Natural killer cell (primary cell): ENCODE measurements at regions not wholly inside any gene's neighbourhood (a gene's known extent, or its start where the extent isn't known, plus 50 kb on each side); places are given as distances from the start of the nearest gene placed in this dataset.

Source experiments
- ATAC-seq, 3 donors: fragments of 150-1000 bp in 2 of 3; fragments of 200-7000 bp in 1 of 3; cut with Tn5 transposase; 1 replicate in 1 of 3; 2 replicates in 2 of 3; pipeline ENCODE4 v1.10.0; 2021; ENCODE audit warnings: mild to moderate bottlenecking in 2 of 3, moderate library complexity in 2 of 3
- DNase-seq, 2 donors: peaks; one replicate each; pipeline versions ENCODE4 v3.0.0 to v3.0.0-alpha.2; 2013 to 2021; ENCODE audit warnings: mixed read lengths in 1 of 2
- H3K27ac ChIP-seq: one replicate; pipeline ENCODE4 v1.5.1; 2013; ENCODE audit warnings: mild to moderate bottlenecking, low read length
- H3K27me3 ChIP-seq: one replicate; pipeline ENCODE4 v1.6.1; 2013; ENCODE audit warnings: low read length; ENCODE audit not compliant: control insufficient read depth, insufficient read depth
- H3K36me3 ChIP-seq: one replicate; pipeline ENCODE4 v1.6.1; 2013; ENCODE audit warnings: low read length; ENCODE audit not compliant: control insufficient read depth, insufficient read depth
- H3K4me1 ChIP-seq: one replicate; pipeline ENCODE4 v1.6.1; 2013; ENCODE audit warnings: low read length; ENCODE audit not compliant: control insufficient read depth, insufficient read depth
- H3K4me3 ChIP-seq: one replicate; pipeline ENCODE4 v1.5.1; 2013; ENCODE audit warnings: low read length
- H3K9me3 ChIP-seq: one replicate; pipeline ENCODE4 v1.6.1; 2013; ENCODE audit warnings: low read length; ENCODE audit not compliant: control insufficient read depth, insufficient read depth
- H3K27ac Mint-ChIP-seq, 2 donors: one replicate each; pipeline ENCODE4 v1.8.0; 2022; ENCODE audit warnings: mild to moderate bottlenecking in 2 of 2, mixed read lengths in 2 of 2, moderate library complexity in 1 of 2
- H3K27me3 Mint-ChIP-seq, 2 donors: one replicate each; pipeline ENCODE4 v1.8.0; 2022; ENCODE audit warnings: low read depth in 2 of 2, mixed read lengths in 2 of 2
- H3K36me3 Mint-ChIP-seq: one replicate; pipeline ENCODE4 v1.8.0; 2022; ENCODE audit warnings: mixed read lengths
- H3K4me1 Mint-ChIP-seq, 2 donors: one replicate each; pipeline ENCODE4 v1.8.0; 2022; ENCODE audit warnings: mixed read lengths in 2 of 2
- H3K4me3 Mint-ChIP-seq: one replicate; pipeline ENCODE4 v1.8.0; 2022; ENCODE audit warnings: mild to moderate bottlenecking, moderate library complexity, mixed read lengths
- H3K9me3 Mint-ChIP-seq, 2 donors: one replicate each; pipeline ENCODE4 v1.8.0; 2022; ENCODE audit warnings: mixed read lengths in 2 of 2
- CTCF ChIP-seq: fragments of 200-600 bp; IDR thresholded peaks from one replicate; pipeline ENCODE4 v1.8.0; 2022; ENCODE audit warnings: antibody characterized with exemption
- WGBS: methylation state at CpG from one replicate; pipeline ENCODE4 v1.1.7; 2013; ENCODE audit warnings: missing lambda C conversion rate; ENCODE audit not compliant: insufficient coverage; 5-methylcytosine and 5-hydroxymethylcytosine counted together
- intact Hi-C: fragments of 100-400 bp; cut with micrococcal nuclease; formaldehyde crosslinking; loops from one replicate; pipeline ENCODE4 v1.14.2; 2022

- H3K4me3 ChIP-seq = no peak overlapping the region
- intact Hi-C loops = no loop called here
- no peak for TF ChIP-seq CTCF
- Mint-ChIP-seq H3K9me3 (no peaks in the 10 kb centered on the region), H3K4me3 (no peak overlapping the region), H3K4me1 (peaks cover 0 to 8% of the 10 kb centered on the region in 2 donors), H3K36me3 (no peaks in the 10 kb centered on the region), H3K27me3 (peaks cover 37 to 48% of the 10 kb centered on the region in 2 donors), H3K27ac (no peak overlapping the region)
- H3K9me3 ChIP-seq = no peaks in the 10 kb centered on the region
- H3K36me3 ChIP-seq = no peaks in the 10 kb centered on the region
- H3K27ac ChIP-seq = no peak overlapping the region
- 90% methylated on average over 8 of the region's 8 CpGs for WGBS
- ATAC-seq (no peak), DNase-seq (no peak)
- H3K4me1 ChIP-seq = no peaks in the 10 kb centered on the region
- peaks cover 16% of the 10 kb centered on the region for H3K27me3 ChIP-seq
These were observed 118.4 kb downstream of the MRPL14 start for GRCh38 chr6:44008821-44009370.

DNA sequence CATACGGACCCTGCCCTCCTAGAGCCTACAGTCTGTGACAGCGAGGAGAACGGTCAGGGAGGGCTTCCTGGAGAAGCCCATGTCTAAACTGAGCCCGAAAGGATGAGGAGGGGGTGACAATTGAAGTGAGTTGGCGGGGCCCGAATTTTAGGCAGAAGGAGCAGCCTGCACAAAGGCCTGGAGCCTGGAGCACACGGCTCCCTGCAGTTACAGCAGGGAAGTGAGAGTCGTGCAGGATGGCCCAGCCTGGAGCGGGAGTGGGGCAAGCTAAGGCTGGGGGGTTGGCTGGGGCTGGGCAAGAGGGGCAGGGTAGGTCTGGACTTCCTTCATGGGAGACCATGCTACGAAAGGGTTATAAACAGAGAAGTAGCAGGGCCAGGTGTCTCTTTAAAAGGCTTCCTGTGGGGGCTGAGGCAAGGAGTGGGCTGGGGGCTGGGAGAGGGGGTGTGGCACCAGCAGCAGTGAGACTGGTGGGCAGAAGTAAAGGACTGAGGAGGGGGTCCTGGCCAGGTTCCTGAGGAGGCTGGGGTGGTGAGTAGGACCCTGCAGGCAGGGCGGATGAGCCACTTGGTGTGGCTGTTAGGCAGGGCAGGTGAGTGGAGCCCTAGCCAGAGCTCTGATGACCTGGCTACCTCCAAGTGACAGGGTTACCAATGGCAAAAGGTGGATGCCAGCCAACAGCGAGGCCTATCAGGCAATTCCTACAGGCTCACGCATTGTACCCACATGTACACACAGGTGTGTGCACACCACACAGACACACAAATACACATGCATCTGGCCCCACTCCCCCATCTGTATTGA is 119.2 kb downstream of the MRPL14 start:
- Histone ChIP-seq H3K9me3 (no peaks in the 10 kb centered on the region), H3K27ac (no peak overlapping the region), H3K4me3 (no peak overlapping the region), H3K27me3 (peaks cover 23% of the 10 kb centered on the region), H3K36me3 (no peaks in the 10 kb centered on the region), H3K4me1 (peaks cover 6% of the 10 kb centered on the region)
- H3K27ac Mint-ChIP-seq = no peak overlapping the region
- no peak for DNase-seq
- no peak for TF ChIP-seq CTCF
- no peak overlapping the region for H3K4me3 Mint-ChIP-seq
- H3K36me3 Mint-ChIP-seq = no peaks in the 10 kb centered on the region
- H3K9me3 Mint-ChIP-seq = no peaks in the 10 kb centered on the region
- intact Hi-C loops = no loop called here
- WGBS = 80% methylated on average over 13 of the region's 13 CpGs
- ATAC-seq = no peak
- H3K27me3 Mint-ChIP-seq = peaks cover 39 to 50% of the 10 kb centered on the region in 2 donors
- H3K4me1 Mint-ChIP-seq = peaks cover 0 to 8% of the 10 kb centered on the region in 2 donors

DNA sequence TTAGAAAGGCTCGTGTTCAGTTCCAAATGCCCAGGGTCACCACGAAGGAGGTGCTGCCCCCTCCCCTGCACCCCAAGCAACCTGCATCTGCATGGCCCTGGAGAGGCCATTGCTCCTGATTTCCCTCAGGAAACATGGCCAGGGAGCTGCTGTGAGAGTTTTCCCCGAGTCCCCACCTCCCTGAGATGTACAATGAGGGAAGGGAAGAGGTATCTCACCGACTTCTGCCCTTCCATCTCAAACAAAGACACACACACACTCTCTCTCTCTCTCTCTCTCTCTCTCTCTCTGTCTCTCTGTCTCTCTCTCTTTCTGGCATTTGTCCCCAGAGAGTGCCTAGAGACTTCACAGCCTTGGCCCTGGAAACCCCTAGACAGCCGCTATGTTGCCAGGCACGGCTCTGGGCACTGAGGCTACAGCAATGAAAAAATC is 120.4 kb downstream of the MRPL14 start:
- no peak overlapping the region for H3K4me3 Mint-ChIP-seq
- DNase-seq = no peak
- H3K27me3 ChIP-seq = peaks cover 32% of the 10 kb centered on the region
- no peak overlapping the region for H3K27ac ChIP-seq
- no peaks in the 10 kb centered on the region for H3K36me3 Mint-ChIP-seq
- peaks cover 45 to 48% of the 10 kb centered on the region in 2 donors for H3K27me3 Mint-ChIP-seq
- H3K27ac Mint-ChIP-seq = no peak overlapping the region
- H3K4me1 Mint-ChIP-seq = peaks cover 0 to 9% of the 10 kb centered on the region in 2 donors
- no peak for TF ChIP-seq CTCF
- H3K9me3 ChIP-seq = no peaks in the 10 kb centered on the region
- no peak for ATAC-seq
- WGBS = 81% methylated on average over 5 of the region's 6 CpGs
- H3K9me3 Mint-ChIP-seq = no peaks in the 10 kb centered on the region
- no peaks in the 10 kb centered on the region for H3K36me3 ChIP-seq
- H3K4me1 ChIP-seq = peaks cover 17% of the 10 kb centered on the region
- intact Hi-C loops = no loop called here
- no peak overlapping the region for H3K4me3 ChIP-seq
